Stimulated activated CD4-positive, alpha-beta T cell treated with anti-CD3 and anti-CD28 coated beads, Interleukin-1b, Interleukin-23, amount 100 ng/mL, for 24 hours (primary cell): ENCODE measurements at regions not wholly inside any gene's neighbourhood (a gene's known extent, or its start where the extent isn't known, plus 50 kb on each side); places are given as distances from the start of the nearest gene placed in this dataset.

Source experiments
- DNase-seq, 4 experiments: peaks; one replicate each; pipeline ENCODE4 v3.0.0-alpha.2; 2020; ENCODE audit warnings: low read depth in 4 of 4, low spot score in 1 of 4

DNA sequence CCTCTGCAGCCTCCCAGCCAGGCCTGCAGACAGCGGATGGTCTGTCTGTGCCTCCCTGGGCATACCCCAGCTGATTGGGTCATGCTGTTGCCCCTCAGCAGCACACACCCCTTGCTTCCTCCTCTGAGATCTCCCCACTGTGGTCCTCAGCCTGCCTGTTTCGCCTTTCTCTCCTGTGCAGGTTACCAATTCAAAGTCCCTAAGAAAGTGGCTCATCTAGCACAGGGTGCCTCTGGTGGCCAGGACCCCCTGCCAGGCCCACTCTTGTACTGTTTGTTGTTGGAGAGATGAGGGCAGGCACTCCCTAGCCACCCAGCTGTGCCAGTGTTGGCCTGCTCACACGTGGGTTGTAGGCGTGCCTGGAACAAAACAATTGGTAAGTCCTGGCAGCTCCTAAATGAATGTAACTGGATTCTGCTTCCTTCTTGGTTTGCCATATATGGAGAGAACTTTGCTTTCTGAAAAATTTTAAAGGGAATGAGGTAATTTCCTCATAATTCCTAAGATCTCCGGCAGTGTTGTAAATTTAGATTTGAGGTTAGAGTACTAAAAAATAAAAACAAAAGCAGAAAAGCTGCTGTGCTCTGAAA is 213.2 kb upstream of the IL12A start:
- no peak for DNase-seq

DNA sequence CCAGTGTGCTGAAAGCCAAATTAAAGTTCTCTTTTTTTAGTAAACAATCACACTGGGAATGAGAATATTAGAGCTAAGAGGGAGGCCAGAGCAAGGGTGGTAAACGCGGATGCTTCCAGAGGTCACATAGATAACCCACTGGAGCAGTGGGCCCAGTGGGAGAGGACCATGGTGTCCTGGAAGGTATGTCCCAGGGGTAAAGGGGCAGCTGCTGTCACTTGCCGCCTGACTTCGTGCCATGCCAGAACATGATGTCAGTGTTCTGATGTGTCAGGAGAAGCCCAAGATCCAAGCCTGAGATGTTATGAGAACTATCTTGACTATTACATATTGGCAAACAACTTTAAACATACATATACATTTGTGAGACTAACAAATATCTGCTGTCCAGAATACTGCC is 211.9 kb upstream of the IL12A start:
- no peak for DNase-seq

DNA sequence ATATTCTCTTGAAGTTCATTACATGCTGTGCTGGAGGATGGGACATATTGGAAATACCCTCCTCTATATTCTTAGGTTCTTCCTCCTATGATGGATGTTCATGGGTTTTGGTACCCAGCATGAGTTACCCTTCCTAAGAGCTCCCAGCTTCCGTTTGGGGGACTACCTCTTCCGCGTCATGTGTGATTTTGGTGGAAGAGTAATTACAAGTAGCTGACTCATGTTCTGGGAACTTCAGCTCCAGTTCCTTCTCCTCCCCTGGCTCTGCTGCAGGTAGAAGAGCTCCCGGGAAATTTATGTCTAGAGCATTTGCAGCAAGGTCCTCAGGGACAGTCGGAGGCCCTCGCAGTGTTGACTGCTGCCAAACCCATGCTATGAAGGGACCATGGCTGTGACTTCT is 208.8 kb upstream of the IL12A start:
- DNase-seq: no peak

DNA sequence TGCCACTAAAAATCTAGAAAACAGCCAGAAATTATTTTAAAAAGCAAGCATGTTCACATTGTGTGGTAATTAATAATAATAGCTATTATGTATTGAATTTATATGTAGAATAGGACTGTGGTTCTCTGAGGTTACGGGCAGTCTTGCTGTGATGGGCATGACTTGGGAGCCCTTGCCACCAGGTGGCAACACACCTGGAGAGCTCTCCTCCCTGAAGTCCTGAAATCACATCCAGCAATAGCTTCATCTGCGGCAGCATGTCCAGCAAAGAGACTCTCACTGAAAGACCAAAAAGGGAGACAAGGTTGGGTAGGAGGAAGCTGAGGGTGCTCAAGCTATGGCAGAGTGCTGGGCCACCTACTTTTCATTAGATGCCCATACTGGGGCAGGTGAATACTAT is 206.8 kb upstream of the IL12A start:
- DNase-seq: no peak

DNA sequence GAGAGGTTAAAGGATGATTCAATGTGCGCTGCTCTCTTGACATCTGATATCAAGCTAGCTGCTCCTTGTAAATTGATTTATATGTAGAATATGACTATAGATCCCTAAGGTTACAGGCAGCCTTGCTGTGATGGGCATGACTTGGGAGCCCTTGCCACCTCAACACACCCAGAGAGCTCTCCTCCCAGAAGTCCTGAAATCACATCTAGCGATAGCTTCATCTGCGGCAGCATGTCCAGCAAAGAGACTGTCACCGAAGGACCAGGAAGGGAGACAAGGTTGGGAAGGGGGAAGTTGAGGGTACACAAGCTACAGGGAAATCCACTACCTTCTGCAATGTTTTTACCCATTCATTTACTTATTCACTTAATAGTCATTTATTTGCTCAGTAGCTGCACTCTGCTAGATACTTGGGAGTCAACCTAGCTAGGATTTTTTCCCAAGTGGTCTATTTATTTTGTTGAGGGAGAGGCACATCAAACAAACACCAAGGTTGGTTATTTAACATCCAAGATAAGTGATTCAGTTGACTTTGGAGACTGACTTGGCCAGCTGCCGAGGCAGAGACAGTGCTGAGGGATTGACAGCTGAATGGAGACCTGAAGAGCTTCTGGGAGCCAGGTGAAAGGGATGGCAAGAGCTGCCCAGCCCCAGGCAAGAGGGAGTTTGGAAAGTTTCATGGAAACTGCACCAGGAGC is 205.8 kb upstream of the IL12A start:
- DNase-seq: no peak

DNA sequence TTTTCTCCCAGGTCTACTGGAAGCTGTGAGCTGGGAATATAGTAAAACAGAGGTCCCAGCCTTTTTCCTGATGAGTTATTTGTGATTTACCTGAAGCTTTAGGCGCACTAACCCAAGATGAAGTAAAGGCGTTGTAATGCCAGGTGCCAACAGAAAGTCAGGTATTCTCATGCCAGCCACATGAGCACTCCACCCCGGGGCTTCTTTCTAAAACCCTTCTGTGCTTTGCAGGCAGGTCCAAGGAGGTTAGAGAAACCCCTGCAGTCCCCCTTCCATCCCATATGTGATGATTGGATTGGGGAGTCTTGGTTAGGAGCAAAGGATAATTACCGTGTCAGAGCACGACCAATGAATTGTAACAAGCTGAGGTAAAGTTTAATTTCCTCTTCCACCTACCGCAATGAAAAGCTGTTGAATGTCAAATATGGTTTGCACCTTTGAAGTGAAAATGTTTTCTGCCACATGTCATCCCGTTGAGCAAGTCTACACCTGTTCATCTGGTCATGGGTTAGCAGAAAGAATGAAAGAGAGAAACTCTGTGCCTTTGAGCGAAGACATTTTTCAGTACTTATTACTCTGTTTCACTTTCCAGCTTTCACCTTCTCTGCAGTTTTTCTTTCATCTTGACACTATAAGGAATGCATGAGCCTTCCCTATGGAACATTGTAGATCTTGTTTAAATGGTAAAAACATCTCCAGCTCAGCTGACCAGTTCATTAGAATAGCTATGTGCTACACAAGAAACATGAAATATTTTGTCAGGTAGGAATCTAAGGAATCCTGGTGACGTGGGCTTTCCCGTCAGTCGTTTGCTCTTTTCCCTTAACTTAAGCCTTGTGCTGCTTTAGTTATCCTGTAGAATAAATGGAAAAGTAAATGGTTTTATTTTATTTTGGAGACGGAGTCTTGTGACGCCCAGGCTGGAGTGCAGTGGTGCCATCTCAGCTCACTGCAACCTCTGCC is 204.6 kb upstream of the IL12A start:
- DNase-seq: no peak

DNA sequence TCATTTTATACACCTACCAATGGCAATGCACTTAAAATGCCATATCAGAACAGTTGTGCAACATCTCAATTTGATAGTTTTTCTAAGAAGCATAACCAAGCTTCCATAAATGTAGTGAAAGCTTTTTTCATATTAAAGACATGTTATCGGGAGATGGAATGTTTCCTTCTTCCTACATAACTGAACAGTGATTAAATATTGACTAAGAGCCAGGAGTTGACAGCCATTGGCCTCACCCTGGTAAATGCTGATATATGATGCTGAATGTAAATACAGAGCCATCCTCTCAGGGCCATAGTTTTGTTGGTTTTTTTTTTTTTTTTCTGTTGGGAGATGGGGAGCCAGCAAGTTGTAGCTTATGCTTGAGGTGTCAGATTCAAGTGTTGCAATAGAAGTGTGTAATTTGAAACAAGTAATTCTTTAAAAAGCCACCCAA is 203.3 kb upstream of the IL12A start:
- no peak for DNase-seq

DNA sequence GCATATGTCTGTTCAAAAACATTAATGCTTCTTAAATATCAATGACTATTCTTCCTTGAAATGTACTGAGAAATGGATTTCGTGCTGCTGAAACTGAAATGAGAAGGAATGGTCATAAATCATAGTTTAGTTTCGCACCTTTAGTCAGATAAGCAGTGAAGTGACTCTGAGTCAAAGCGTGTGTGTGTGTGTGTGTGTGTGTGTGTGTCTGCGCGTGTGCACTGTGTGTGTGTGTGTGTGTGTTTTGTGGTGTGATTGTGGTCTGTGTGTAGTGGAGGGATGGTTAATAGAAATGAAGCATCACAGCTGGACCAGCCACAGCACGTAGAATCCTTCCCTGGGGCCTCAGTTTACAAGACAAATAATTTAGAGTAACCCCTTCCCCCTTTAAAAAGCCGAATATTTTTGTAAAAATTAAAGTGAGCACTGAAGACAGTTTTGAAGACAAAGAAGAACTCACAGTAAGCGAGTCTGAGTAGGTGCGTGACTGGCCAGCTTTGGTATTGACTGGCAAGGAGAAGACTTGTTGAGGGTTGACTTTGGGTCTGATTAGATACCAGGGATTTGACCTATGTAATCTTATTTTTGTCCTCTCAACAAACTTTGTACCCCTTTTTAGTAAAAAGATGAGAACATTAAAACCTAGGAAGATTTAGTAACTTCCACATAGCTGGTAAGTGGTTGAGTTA is 202.0 kb upstream of the IL12A start:
- DNase-seq: no peak

DNA sequence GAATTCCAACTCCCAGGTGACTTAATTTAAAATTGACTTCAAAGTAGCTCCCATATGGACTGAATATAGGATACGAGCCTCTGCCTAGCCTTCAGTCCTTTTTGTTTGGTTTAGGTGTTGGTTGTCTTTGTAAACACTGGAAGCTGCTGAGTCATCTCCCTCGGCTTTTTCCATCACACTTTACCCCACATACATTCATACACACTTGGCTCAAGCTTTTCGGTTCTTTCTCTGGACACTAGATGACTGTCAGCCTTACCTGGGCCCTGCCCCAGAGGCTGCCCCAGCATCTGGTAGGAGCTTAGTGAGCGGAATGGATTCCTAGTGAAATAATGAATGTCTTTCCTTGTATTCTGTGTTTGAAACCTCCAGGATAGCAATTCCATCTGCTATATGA is 201.5 kb upstream of the IL12A start:
- no peak for DNase-seq

DNA sequence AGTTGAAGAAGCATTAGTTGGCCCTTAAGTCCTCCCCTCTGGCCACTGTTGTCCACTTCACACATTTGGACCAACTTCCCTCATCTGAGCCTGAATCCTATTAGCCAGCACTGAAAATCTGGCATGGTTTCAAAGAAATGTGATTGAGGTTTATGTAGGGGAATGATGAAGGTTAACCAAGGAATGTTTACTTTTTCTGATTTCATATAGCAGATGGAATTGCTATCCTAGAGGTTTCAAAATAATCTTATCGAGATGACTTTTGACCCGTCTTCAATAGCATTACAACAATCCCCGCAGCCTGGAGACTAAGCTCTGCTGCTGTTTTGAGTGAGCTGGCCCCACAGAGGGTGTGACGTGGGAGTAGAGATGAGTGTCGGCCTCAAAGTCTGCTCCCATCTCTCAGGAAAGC is 200.8 kb upstream of the IL12A start:
- no peak for DNase-seq

DNA sequence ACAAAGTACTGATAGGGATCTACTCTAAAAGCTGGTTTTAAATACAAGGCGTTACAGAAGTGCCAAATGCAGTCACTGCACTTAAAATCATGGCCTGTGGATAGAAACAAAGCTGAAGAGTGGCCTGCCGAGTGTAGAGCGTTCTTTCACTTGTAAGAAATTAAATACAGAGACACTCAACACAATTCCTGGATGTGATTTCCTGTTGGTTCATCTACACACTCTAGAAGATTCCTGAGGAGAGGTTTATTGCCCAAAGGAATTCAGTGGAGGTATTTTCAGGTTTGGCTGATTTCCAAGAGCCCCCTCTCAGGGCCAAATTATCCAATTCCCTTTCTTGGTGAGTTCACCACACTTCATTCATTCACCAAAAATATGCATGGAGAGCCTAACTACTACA is 200.3 kb upstream of the IL12A start:
- DNase-seq: no peak

DNA sequence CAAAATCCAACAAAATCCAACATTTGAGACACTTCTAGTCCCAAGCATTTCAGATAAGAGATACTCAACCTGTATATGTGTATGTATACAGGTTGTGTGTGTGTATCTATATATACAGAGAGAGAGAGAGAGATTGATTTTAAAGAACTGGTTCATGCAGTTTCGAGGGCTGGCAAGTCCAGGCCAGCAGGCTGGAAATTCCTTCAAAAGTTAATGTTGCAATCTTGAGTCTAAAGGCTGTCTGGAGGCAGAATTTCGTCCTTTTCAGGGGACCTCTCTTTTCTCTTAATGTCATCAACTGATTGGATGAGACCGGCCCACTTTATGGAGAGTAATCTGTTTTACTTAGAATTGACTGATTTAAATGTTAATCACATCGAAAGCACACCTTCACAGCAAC is 199.6 kb upstream of the IL12A start:
- no peak for DNase-seq

DNA sequence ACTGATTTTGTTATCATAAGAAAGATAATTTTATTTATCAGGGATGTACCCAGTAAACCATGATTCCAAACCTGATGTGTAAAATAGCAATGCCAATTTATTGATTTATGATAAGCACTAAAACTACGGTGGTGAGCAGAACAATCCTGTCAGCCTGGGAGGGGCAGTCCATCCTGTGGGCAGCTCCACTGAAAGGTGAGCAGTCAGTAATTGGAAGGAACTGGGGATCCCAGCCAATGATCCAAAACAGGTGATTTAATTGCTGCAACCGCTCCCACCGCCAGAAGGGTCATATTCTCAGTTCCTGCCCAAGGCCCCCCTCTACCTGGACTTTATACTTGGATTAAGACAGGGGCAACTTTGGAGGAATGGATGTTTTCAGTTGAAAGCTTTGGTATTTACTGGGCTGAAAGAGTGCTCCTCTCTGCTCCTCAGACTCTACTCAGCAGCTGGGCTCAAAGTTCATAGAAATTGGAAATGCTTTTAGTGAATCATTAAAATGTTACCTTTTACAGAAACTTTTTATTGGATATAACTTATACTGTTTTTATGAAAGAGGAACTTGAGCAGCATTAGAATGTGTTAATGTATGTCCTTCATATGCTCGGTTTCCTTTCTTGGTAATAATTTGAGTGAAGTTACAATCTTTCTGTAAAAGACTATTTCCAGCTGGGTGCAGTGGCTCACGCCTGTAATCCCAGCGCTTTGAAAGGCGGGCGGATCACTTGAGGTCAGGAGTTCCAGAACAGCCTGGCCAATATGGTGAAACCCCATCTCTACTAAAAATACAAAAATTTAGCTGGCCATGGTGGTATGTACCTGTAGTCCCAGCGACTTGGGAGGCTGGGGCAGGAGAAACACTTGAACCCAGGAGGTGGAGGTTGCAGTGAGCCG is 198.6 kb upstream of the IL12A start:
- no peak for DNase-seq

DNA sequence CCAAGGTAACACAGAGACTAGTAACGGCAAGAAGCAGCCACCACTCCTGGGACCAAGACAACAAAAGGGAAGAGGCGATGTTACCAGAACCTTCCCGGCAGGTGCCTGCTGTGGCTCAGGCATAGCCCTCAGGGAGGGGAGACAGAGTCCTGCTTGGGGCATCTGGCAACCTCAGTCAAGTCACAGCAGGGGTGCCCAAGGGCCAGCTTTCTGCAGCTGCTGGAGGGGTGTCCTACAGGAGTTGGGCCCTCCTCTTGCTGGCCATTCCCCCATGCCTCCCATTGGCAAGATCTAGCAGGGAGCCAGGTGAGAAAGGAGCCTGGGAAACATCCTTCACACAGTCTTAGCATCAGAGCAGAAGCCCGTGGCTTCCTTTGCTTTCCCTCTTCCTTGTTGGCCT is 197.3 kb upstream of the IL12A start:
- no peak for DNase-seq

DNA sequence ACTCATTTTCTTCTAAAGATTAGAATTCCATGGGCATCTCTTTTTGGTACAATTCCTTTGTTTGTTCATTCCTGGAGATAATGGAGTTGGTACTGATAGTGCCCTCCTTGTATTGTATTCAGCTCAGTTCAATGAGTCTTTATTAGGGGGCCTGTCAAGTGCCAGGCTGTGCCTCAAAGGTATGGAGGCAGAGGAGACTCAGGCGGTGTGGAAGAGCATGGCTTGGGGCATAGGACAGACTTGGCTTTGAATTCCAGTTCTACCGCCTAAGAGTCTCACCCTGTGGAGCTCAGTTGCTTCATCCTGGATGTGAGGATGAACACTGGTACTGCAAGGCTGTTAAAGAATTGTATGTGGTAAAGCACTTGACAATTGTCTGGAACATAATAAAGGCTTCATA is 196.6 kb upstream of the IL12A start:
- DNase-seq: no peak

DNA sequence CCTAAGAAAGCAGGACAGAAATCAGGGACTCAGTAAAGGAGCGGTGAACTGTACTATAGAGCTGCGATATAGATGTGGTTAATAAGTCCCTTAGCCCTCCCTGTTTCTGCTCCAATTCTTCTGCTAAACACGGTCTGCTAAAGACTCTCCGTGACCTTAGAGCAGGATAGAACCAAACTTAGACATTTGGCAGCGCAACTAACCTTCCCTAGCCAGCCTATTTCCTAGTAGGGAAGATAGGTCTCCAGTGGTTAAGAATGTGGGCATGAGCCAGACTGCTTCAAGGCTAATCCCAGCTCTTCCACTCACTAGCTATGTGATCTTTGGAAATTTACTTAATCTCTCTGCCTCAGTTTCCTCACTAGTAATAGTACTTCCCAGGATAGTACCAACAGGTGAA is 193.6 kb upstream of the IL12A start:
- no peak for DNase-seq

DNA sequence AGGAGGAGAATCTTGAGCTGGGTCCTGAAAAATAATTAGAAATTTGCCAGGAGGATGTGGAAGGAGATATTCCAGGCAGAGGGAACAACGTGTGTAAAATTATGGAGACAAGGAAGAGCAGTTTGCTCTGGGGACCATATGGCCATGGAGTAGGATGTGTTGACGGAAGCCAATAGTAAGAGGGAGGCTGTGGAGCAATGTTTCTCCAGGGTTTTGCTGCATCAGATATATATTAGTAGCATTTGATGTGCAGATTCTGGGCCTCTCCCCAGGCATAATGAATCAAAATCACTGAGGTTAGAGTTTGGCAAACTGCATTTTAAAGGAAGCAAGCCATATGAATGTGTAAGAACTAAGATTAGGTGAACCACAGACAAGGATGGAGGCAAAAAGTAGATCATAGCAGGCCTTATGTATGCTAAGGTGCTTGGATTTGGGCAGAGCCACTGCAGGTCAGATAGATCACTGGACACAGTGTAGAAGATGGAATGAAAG is 192.9 kb upstream of the IL12A start:
- no peak for DNase-seq

DNA sequence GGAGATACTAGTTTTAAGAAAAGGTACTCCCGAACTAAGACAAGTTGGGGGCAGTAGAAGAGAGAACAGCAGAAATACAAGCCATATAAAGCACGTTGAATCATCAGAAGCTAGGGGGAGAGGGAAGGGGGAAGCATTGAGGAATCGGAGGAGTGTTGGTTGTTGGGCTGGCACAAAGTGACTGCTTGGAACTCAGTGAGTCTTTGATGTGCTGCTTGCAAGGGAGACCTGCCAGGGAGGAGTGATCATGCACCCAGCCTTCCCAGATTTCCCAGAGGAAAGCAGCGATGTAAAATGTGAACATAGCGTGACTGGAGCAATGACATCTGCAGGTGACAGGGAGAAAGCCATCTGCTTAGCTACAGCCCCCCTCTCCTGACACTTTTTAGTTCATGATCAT is 192.4 kb upstream of the IL12A start:
- no peak for DNase-seq

DNA sequence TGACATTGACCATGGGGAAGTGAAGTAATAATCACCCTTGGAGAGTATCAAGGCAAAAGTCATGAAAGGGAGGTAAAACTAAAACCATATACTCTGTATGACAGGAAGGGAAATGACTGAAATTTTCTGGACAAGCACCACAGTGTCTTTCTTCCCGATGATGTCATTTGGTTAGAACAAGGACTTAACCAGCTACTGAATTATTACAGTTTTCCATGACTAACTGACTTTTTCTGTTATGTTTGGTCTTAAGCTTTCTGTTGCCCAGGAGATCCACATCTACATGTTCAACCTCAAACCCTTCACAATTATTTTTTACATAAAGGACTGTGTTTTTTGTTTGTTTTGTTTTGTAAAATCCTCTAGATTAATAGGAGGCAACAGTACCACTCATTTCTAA is 191.9 kb upstream of the IL12A start:
- DNase-seq: no peak

DNA sequence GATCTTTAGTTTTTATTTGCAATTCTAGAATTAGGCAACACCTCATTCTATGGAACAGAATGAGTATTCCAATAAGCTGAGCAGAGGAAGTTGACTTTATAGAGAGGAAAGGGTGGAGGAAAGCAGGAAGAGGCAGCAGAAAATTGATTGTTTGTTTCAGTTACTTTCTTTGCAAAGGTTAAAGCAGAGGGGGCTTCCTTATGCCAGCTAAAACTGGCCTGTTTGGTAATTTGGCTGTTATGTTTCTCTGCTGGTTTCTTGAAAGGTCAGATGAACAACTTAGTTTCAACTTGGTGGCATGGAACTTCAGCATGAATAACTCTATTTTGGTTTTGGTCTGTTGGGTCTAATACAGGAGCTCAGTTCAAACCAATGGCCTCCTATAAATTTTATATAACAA is 190.9 kb upstream of the IL12A start:
- no peak for DNase-seq
